ENCODE measurements at regions not wholly inside any gene's neighbourhood (a gene's known extent, or its start where the extent isn't known, plus 50 kb on each side); places are given as distances from the start of the nearest gene placed in this dataset.

- no peak for TF ChIP-seq FOXK2 (IDR thresholded peaks at IDR 0.05)
- no peak for TF ChIP-seq CTBP1 (IDR thresholded peaks at IDR 0.05; ENCODE audit: borderline replicate concordance)
Measured at GRCh38 chr3:102113421-102114041, 264.2 kb downstream of the NFKBIZ start.

Measured in HEK293T (cell line).